ENCODE measurements at regions not wholly inside any gene's neighbourhood (a gene's known extent, or its start where the extent isn't known, plus 50 kb on each side); places are given as distances from the start of the nearest gene placed in this dataset.

DNA sequence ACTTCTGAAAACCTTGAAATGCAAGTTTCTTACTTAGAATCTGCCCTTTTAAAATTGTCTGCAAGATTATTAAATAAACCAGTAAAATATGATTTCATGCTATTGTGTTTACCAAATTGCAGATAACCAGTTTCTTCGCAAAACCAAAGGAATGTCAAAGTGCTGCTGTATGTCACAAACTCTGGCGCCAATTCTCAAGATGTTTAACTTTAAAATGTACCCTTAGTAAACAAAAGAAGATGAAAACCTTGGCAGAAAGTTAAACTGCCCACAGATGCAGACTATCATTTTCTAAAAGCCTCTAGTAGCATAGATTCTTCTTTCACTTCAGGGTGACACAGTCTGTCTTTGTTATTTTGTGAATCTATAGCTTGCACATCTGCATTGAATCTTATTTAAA, 189.2 kb downstream of the SLITRK6 start:
- Histone ChIP-seq H3K79me2 (replicated peaks; ENCODE audit: insufficient read depth) (no peaks in the 10 kb centered on the region), H3K27me3 (ENCODE audit: insufficient read depth) (no peaks in the 10 kb centered on the region), H3K36me3 (ENCODE audit: insufficient read depth) (no peaks in the 10 kb centered on the region), H3K9me2 (ENCODE audit: insufficient read depth) (0 out of 2 replicates have a peak, but pooled peaks cover 3% of the 10 kb centered on the region), H3K27ac (ENCODE audit: low read depth) (no peak overlapping the region), H3K4me2 (no peak overlapping the region), H3F3A (replicated peaks; ENCODE audit: low read depth) (no peaks in the 10 kb centered on the region), H3K4me1 (ENCODE audit: insufficient read depth) (0 out of 2 replicates have a peak, but pooled peaks cover 6% of the 10 kb centered on the region), H4K20me1 (replicated peaks; ENCODE audit: insufficient read depth) (no peaks in the 10 kb centered on the region), H3K4me3 (no peak overlapping the region), H2AFZ (no peak overlapping the region)
- H3K27me3 Mint-ChIP-seq (ENCODE audit: insufficient read depth, low read depth, poor library complexity), result peaks cover 2% of the 10 kb centered on the region
- H3K9me3 Mint-ChIP-seq, result peaks cover 5% of the 10 kb centered on the region; the same call in 1 of the 3 replicates
- ATAC-seq (no peak), DNase-seq (ENCODE audit: low spot score) (no peak)
- no peaks in the 10 kb centered on the region for H3K36me3 Mint-ChIP-seq (ENCODE audit: low read depth)
- no peak overlapping the region for H3K4me3 Mint-ChIP-seq
- TF ChIP-seq, protein P1, sequence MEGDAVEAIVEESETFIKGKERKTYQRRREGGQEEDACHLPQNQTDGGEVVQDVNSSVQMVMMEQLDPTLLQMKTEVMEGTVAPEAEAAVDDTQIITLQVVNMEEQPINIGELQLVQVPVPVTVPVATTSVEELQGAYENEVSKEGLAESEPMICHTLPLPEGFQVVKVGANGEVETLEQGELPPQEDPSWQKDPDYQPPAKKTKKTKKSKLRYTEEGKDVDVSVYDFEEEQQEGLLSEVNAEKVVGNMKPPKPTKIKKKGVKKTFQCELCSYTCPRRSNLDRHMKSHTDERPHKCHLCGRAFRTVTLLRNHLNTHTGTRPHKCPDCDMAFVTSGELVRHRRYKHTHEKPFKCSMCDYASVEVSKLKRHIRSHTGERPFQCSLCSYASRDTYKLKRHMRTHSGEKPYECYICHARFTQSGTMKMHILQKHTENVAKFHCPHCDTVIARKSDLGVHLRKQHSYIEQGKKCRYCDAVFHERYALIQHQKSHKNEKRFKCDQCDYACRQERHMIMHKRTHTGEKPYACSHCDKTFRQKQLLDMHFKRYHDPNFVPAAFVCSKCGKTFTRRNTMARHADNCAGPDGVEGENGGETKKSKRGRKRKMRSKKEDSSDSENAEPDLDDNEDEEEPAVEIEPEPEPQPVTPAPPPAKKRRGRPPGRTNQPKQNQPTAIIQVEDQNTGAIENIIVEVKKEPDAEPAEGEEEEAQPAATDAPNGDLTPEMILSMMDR (conservative IDR thresholded peaks at IDR 0.05; ENCODE audit: low read depth in 2 of 2), result no peak
- TF ChIP-seq CREB1 (CRISPR knock-in tag; IDR thresholded peaks at IDR 0.05; ENCODE audit: low read depth) (no peak), ZNF114 (CRISPR knock-in tag; IDR thresholded peaks at IDR 0.05) (no peak), EZH2 (IDR thresholded peaks at IDR 0.05; ENCODE audit: low read depth, unreplicated experiment) (no peak), NANOG (IDR thresholded peaks at IDR 0.05; ENCODE audit: borderline replicate concordance) (no peak), STAT1 (IDR thresholded peaks at IDR 0.05; ENCODE audit: unreplicated experiment) (no peak), ZNF331 (CRISPR knock-in tag; IDR thresholded peaks at IDR 0.05; ENCODE audit: low read depth) (no peak), POLR2AphosphoS5 (IDR thresholded peaks at IDR 0.05; ENCODE audit: low read depth) (no peak), EZH2phosphoT487 (IDR thresholded peaks at IDR 0.05; ENCODE audit: unreplicated experiment) (no peak)
- TF ChIP-seq, protein P2, sequence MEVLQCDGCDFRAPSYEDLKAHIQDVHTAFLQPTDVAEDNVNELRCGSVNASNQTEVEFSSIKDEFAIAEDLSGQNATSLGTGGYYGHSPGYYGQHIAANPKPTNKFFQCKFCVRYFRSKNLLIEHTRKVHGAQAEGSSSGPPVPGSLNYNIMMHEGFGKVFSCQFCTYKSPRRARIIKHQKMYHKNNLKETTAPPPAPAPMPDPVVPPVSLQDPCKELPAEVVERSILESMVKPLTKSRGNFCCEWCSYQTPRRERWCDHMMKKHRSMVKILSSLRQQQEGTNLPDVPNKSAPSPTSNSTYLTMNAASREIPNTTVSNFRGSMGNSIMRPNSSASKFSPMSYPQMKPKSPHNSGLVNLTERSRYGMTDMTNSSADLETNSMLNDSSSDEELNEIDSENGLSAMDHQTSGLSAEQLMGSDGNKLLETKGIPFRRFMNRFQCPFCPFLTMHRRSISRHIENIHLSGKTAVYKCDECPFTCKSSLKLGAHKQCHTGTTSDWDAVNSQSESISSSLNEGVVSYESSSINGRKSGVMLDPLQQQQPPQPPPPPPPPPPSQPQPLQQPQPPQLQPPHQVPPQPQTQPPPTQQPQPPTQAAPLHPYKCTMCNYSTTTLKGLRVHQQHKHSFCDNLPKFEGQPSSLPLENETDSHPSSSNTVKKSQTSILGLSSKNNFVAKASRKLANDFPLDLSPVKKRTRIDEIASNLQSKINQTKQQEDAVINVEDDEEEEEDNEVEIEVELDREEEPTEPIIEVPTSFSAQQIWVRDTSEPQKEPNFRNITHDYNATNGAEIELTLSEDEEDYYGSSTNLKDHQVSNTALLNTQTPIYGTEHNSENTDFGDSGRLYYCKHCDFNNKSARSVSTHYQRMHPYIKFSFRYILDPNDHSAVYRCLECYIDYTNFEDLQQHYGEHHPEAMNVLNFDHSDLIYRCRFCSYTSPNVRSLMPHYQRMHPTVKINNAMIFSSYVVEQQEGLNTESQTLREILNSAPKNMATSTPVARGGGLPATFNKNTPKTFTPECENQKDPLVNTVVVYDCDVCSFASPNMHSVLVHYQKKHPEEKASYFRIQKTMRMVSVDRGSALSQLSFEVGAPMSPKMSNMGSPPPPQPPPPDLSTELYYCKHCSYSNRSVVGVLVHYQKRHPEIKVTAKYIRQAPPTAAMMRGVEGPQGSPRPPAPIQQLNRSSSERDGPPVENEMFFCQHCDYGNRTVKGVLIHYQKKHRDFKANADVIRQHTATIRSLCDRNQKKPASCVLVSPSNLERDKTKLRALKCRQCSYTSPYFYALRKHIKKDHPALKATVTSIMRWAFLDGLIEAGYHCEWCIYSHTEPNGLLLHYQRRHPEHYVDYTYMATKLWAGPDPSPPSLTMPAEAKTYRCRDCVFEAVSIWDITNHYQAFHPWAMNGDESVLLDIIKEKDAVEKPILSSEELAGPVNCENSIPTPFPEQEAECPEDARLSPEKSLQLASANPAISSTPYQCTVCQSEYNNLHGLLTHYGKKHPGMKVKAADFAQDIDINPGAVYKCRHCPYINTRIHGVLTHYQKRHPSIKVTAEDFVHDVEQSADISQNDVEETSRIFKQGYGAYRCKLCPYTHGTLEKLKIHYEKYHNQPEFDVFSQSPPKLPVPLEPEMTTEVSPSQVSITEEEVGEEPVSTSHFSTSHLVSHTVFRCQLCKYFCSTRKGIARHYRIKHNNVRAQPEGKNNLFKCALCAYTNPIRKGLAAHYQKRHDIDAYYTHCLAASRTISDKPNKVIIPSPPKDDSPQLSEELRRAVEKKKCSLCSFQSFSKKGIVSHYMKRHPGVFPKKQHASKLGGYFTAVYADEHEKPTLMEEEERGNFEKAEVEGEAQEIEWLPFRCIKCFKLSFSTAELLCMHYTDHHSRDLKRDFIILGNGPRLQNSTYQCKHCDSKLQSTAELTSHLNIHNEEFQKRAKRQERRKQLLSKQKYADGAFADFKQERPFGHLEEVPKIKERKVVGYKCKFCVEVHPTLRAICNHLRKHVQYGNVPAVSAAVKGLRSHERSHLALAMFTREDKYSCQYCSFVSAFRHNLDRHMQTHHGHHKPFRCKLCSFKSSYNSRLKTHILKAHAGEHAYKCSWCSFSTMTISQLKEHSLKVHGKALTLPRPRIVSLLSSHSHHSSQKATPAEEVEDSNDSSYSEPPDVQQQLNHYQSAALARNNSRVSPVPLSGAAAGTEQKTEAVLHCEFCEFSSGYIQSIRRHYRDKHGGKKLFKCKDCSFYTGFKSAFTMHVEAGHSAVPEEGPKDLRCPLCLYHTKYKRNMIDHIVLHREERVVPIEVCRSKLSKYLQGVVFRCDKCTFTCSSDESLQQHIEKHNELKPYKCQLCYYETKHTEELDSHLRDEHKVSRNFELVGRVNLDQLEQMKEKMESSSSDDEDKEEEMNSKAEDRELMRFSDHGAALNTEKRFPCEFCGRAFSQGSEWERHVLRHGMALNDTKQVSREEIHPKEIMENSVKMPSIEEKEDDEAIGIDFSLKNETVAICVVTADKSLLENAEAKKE (CRISPR knock-in tag; IDR thresholded peaks at IDR 0.05), result no peak
- TF ChIP-seq, protein P3, sequence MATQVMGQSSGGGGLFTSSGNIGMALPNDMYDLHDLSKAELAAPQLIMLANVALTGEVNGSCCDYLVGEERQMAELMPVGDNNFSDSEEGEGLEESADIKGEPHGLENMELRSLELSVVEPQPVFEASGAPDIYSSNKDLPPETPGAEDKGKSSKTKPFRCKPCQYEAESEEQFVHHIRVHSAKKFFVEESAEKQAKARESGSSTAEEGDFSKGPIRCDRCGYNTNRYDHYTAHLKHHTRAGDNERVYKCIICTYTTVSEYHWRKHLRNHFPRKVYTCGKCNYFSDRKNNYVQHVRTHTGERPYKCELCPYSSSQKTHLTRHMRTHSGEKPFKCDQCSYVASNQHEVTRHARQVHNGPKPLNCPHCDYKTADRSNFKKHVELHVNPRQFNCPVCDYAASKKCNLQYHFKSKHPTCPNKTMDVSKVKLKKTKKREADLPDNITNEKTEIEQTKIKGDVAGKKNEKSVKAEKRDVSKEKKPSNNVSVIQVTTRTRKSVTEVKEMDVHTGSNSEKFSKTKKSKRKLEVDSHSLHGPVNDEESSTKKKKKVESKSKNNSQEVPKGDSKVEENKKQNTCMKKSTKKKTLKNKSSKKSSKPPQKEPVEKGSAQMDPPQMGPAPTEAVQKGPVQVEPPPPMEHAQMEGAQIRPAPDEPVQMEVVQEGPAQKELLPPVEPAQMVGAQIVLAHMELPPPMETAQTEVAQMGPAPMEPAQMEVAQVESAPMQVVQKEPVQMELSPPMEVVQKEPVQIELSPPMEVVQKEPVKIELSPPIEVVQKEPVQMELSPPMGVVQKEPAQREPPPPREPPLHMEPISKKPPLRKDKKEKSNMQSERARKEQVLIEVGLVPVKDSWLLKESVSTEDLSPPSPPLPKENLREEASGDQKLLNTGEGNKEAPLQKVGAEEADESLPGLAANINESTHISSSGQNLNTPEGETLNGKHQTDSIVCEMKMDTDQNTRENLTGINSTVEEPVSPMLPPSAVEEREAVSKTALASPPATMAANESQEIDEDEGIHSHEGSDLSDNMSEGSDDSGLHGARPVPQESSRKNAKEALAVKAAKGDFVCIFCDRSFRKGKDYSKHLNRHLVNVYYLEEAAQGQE (IDR thresholded peaks at IDR 0.05; ENCODE audit: unreplicated experiment), result no peak
- TF ChIP-seq, protein P4, sequence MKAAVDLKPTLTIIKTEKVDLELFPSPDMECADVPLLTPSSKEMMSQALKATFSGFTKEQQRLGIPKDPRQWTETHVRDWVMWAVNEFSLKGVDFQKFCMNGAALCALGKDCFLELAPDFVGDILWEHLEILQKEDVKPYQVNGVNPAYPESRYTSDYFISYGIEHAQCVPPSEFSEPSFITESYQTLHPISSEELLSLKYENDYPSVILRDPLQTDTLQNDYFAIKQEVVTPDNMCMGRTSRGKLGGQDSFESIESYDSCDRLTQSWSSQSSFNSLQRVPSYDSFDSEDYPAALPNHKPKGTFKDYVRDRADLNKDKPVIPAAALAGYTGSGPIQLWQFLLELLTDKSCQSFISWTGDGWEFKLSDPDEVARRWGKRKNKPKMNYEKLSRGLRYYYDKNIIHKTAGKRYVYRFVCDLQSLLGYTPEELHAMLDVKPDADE (IDR thresholded peaks at IDR 0.05), result no peak
- no peak overlapping the region for H3K27ac Mint-ChIP-seq
- peaks cover 19% of the 10 kb centered on the region for H3K4me1 Mint-ChIP-seq
